GM19025 (cell line): ENCODE measurements at regions not wholly inside any gene's neighbourhood (a gene's known extent, or its start where the extent isn't known, plus 50 kb on each side); places are given as distances from the start of the nearest gene placed in this dataset.

Experiments
- ATAC-seq: cut with Tn5 transposase; IDR thresholded peaks from one replicate; pipeline ENCODE4 v1.9.1; 2021; ENCODE audit warnings: mild to moderate bottlenecking, low read depth, moderate library complexity; ENCODE audit not compliant: unreplicated experiment

DNA sequence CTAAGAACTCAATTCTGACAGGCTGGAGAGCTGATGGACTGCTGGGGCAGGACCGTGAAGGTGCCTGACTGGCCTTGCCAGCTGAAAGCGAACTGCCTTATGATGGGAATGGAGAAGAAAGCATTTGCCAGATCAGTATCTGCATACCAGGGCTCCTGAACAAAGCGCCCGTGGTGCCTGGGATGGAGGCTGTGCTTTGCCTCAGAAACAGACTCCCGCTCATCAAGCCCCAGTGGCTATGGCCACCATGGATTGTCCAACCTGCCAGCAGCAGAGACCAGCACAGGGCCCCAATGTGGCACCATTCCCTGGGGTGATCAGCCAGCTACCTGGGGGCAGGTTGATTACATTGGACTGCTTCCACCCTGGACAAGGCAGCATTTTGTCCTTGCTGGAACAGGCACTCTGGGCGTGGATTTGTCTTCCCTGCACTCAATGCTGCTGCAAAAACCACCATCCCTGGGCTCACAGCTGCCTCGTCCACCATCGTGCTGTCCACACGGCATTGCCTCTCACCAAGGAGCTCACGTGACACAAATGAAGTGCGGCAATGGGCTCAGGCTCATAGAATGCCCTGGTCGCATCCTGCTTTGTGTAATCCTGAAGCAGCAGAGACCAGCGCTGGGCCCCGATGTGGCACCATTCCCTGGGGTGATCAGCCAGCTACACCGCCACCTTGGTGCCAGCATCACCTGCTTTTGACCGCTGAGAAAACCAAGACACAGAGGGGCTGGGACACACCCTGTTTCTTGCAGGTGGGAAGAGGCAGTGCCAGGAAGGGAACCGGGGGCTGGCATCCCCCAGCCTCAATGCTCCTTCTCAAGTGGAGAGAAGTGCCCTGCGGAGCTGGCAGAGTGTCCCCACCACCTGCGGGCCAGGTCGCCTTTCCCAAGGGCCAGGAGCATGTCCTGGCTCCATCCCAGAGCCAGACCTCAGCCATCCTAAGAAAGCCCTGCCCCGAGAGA lies 1367.5 kb downstream of the BRD1 start:
- no peak for ATAC-seq

DNA sequence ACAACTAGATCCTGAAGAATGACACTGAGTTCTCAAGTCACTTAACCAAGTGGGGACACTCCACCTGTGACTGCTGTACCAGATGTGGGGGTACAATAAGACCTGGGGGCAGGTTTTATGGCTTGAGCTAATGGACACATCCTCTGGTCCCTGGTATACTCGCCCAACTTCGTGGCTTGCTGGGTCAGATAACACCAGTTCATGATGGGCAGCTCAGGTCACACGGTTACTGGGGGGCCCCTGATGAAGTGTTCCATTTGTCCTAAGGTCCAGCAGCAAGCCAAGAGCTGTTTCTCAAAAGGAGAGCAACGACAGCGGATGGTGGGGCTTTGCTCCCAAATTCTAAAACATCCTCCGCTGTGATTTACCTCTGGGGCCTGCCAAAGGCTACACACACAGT lies 1368.4 kb downstream of the BRD1 start:
- ATAC-seq: no peak

DNA sequence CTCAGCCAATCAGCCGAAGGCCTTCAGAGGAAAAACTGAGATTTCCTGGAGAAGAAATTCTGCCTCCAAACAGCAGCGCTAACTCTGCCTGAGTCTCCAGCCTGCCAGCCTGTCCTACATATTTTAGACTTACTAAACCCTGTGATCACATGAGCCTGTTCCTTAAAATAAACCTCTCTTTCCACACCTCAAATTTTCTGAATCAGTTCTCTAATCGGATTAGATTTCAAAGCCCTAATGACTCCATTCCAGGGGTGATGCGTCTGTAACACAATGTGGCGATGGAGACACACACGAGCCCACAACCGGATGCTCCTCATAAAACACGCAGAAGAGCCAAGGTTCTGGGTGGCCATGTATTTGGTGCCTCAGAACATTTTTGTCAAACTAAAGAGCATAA lies 1371.2 kb downstream of the BRD1 start:
- no peak for ATAC-seq

DNA sequence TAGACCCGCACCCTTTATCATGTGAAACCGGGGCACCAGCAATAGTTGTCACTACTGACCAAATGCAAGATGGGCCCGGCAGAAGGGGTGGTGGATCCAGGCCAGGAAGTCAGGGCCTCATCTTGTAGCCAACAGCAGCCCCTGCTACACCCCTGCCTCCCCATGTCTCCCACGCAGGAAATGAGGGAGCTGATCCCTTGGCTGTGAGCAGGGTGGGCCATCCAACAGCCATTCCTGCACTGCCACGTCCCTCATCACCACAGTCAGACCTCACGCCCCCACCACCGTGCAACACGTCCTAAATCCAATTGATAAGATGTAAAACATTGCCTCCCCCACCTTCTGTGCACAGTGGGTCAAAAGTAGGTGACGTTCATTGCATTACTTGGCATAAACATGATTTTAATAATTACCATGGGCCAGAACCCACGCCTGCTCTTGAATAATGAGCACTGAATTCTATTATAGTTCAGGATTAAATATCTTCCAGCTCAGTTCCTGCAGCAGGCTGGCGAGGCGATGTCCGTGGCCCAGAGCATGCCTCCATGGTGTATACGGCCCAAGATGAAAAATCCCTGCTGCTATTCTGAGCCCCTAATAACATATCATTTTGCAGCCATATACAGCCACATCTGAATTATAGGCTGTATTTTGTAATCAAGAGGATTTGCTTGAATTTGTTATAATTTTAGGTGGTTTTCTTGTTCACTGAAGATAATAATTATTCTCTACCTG lies 1373.8 kb downstream of the BRD1 start:
- no peak for ATAC-seq

DNA sequence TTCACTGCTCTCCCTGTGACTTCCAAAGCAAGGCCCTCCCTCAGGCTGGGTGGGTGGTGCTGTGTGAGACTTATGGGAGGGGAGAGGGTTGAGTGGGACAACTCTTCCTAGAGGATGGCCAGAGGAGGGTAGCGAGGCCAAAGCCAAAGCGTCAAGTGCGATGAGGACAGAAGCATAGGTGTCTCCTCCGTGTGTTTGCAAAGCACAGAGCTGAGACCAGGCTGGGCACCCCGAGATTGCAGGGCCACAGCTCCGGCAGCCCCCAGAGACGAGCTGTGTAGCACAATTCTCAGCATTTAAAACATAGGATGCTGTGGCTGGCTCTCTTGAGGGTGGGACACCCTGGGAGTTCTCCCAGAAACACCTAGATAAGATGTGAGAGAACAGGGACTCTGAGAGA lies 1374.5 kb downstream of the BRD1 start:
- no peak for ATAC-seq

DNA sequence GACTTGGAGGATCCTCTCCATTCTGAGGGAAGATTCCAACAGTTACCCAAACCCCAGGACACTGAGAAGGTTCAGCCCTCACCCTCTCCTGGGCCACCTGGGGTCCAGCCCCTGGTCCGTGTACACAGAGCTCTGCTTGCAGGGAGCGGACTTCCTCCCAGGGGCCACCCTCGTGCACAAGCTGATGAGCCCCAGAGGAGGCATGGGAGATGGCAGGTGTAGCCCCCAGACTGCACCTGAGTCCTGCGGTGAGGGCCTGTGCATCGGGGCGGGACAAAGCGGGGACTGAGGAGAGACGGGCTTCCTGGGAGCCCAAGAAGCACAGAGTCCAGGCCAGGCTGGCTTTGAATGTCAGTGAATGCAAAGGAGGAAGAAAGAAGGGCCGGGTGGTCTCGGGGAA lies 1374.9 kb downstream of the BRD1 start:
- ATAC-seq: no peak

DNA sequence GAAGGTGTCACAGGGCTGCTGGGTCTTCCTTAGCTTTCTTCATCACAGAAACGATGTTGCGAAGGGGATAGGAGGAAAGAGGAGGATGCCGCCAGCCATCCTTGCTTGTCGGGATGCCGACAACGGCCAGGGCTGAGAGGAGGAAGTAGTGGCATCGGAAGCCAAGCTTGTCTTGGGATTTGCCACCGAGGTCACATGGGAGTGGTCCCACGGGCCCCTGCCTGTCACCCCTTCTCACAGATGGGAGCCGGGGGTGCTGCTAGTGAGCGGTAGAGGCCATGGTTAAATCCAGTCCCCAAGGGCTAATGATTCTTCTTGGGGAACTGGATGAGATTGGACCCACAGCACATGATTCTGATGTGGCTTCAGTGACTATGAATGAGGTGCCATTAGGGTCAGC lies 1375.8 kb downstream of the BRD1 start:
- ATAC-seq: no peak

DNA sequence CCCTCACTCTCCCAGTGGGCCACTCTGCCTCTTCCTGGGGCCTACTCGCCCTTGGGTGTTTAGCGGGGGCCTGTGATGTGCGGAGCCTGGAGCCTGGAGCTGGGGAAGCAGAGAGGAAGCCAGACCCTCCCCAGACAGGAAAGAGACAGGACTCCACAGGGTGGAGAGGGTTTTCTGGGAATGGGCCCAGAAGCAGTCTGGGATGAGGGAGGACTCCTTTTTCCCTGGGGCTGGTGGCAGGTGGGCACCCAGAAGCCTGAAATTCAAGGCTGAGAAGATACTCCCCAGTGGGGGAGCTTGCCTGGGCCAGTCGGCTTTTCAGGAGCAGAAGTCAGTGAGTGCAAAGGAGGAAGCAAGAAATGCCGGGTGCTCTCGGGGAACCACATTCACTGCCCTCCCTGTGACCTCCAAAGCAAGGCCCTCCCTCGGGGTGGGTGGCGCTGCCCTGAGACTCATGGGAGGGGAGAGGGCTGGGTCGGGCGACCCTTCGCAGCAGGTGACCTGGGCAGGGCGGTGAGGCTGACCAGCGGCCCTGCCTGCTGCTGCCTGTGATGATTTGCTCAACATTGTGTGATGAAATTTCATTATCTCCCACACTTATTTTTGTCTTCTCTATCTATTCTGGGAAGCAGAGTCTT lies 1377.4 kb downstream of the BRD1 start:
- no peak for ATAC-seq

DNA sequence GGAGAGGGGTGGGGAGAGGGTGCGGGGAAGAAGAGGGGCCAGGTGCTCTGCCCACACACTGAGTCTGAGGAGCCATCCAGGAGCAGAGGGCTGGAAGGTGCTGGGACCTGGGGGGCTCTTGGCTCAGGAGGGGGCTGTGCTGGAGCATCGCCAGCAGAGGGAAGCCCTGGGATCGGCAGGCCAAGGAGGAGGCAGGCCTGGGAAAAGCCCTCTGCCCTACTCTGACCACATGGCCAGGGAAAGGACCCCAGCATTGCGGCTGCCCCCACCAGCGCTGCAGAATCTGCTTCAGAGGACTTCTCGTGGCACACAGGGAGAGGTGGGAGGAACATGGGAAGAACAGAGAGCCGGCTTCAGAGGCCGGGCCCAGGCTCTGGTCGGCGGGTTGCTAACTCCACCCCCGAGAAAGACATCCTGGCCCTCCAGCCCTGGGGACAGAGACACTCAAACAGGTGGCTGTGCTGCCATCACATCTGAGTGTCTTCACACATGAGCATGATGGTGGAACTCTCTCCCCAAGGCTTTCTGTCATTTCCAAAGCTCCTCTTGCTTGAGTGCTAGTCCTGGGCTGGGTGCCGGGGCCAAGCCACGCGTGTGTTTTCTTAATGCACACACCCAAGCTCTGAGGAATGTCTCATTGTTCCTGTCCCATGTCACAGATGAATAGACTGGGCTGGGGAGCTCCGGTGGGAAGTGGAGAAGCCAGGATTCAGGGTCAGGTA lies 1378.0 kb downstream of the BRD1 start:
- ATAC-seq: no peak

DNA sequence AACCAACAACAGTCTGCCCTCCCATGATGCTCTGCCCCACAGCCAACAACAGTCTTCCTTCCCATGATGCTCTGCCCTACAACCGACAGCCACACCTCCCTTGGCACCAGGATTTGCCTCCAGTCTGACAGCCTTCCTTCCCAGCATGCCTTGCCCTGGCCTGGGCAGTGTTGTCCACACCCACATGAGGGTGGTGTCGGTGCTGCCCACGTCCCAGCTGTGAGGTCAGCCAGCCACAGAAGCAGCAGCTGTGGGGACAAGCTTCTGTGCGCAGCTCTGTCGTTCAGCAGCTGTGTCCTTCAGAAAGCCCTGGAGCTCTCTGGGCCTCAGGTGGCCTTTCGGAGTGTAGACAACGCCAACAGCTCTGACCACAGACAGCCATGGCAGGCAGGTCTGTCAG lies 1378.9 kb downstream of the BRD1 start:
- no peak for ATAC-seq

DNA sequence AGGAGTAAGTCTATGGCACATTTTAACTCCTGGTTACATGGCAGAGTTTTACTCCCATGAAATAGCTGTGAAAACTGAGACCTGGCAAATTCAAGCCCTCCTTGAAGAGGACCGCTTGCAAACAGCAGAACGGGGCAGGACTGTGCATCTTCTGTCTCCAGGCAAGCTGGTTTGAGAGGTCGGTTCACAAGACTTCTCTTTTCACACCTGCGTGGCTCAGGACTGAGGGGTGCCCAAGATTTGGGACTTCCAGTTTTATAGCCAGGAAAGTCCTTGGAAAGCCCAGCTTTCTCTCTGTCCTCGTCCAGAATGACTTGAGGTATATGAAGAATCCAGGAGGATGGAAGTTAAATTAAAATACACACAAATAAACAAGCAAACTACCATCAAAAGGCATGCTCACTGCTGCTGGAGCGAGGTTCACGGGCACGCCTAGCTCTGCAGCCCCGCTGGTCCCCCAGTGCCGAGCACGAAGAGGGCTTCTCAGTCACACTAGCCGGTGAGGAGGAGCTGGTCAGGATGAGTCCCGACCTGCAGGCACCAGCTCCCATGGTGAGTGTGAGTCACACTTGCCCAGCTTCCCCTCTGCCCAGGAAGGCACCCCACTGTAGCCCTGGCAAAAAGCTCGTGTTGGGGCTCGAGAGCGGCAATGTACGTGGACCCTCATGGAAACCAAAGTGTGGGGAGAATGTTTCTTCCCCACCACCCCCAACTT lies 1382.4 kb downstream of the BRD1 start:
- no peak for ATAC-seq

DNA sequence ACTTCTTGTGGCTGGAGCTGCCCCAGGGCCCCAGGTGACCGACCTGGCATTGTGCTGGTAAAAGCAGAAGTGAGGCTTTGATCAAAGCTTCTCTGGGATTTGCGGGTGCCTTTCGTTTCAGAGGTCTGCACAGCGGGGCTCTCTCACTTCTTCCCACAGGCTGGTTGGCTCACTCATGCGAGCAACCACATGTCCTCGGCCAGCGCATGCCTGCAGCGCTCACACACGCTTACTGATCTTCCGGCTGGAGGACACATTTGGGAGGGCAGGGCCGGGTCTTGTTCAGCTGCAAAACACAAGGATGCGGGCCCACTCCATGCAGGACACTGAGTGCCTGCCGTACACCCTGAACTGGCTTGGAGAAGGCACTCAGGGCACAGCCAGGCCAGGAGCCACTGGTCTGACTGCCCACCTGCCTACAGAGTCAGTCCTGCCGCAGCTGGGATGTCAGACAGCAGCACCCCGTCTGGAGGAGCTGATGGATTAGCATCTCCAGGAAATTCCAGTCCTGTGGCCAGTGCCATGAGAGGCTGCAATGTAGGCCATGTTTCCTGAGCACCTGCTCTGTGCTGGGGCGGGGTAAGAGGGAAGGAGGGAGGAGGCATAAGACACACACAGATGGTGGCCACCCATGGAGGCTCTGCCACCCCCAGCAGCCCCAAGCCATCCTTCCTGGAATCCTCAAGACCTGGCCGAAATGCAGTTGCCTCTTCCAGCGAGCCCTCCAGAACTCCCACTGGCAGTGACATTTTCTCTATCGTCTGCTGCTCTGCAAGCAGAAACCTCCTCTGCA lies 1383.2 kb downstream of the BRD1 start:
- peak; percentile 67 for ATAC-seq

DNA sequence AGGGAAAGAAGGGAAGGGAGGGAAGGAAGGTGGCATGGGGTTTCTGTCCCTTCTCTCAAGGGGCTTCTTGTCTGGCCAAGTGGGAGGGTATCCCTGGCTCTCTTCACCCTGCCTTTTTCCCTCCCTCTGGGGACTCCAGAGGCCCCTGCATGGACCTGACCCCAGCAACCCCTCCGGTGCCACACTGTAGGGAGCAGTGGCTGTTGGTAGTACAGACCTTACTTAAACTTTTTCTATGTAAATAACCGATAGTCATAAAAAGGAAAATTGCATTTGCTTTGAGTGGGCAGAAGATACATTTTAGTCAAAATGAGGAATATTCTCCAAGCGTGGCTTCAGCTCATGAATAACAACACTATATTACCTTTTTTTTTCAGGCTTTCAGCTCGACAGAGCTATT lies 1384.0 kb downstream of the BRD1 start:
- no peak for ATAC-seq

DNA sequence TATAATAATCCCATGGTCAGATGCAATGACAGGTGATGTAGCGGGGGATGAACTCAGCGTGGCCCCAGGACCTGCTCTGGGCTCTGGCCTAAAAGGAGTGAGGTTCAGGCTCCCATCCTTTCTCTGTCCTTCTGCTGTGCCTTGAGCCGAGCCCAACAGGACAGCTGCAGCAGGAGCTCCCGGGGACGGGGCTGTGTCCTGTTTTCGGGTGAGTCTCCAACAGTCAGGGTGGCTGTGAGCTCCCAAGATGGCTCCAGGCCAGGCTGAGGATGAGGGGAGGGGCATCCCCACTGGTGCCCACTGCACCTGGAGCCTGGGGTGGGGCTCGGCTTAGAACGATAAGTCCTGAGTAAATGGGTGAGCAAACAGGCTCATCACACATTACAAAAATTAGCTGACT lies 1385.0 kb downstream of the BRD1 start:
- ATAC-seq: no peak

DNA sequence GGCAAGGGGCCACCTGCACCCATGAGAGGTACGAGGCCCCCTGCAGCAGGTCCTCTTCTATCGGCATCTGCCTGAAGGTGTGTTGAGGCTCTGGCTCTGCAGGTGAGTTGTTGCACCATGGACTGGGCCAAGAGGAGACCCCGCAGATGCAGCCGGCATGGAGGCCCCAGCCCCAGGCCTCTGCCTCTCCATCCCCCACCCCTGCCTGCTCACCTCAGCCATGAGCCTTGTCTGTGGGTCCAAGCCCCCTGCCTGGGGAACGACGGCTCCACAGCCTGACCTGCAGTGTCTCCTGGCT lies 1386.2 kb downstream of the BRD1 start:
- no peak for ATAC-seq

DNA sequence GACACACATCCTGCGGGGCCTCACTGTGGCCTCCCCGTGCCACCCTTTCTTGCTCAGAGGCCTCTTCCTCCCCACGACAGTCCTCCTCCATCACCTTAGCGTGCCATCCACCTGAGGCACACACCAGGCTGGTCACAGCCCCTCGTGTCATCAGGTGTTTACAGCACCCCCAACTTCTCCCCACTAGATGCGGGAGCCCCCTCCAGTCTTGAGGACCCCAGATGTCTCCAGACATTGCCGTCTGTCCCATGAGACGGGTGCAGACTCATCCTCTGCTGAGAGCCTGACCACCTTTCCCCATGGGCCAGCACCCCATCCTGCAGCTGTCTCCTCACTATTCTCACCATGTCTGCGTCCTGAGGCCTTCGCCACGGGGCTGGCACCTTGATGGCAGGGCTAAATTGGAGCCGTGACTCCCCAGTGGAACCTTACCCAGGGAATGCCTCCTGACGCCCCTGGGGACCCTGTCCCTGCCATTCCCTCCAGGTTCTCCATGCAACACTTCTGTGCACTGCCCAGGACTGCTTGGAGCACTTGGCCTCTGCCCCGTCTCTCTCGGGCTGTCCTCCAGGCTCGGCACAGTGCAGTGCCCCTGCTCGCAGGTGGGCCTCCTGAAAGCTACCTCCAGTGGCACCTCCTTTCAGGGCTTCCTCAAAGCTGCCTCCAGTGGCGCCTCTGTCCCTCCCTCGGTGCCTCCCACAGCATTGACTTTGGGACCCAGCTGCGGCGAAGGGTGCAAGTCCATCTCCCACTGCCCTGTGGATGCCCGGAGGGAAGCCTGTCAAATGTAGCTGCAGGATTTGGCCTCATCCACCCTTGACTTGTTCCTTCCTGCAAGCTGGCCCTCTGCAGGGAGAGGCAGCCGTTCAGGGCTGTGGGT lies 1386.8 kb downstream of the BRD1 start:
- ATAC-seq: no peak

DNA sequence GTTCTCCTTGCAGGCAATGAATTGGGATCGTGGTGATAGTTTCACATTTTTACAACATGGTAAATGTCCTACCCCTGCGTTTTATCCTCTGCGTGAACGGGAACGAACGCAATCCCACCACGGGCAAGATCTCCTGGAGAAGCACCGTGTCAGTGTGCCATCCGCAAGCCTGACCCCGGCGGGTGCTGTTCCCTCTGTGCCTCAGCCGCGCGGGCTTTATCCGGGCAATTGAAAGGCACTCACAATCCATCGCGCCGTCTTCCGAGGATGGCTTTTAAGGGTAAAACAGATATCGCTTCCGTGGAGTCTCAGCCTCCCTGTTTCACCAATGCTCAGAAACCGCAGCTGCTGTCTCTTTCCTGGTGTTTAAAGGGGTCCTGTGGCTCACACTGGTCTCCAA lies 1387.5 kb downstream of the BRD1 start:
- no peak for ATAC-seq

DNA sequence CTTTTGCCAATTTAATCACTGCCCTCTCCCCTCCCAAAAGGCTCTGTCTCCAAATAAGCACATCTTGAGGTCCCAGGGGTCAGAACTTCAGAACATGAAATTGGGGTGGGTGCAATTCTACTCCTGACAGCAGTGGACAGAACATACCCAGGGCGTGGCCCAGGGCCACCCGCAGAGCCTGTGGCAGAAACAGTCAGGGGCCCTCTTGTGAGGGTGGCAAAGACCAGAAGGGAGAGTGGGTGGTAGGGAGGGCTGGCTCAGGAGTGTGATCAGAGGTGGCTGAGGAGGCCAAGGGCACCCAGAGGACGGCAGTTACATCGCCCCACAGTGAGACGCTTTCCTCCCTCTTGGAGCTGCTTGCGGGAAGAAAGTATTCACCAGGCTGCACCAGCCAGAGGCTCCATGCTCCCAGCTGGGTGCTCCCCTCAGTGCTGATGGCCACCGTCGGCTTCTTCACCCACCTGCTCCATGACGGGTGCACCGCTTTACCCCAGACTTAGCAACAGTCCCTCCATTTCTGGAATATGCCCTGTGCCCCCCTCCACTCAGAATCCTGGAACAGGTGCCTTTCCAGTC lies 1388.0 kb downstream of the BRD1 start:
- ATAC-seq: no peak
